GM20000 (cell line): ENCODE measurements at regions not wholly inside any gene's neighbourhood (a gene's known extent, or its start where the extent isn't known, plus 50 kb on each side); places are given as distances from the start of the nearest gene placed in this dataset.

Experiments
- DNase-seq: peaks from one replicate; pipeline ENCODE4 v3.0.0; 2012; ENCODE audit warnings: low spot score
- CTCF ChIP-seq: IDR thresholded peaks from 2 replicates; pipeline ENCODE4 v1.5.1; 2012; ENCODE audit warnings: mild to moderate bottlenecking, control low read depth; ENCODE audit errors: extremely low read depth, missing control alignments

GRCh38 chr6:15145821-15146220 lies 100.0 kb upstream of the JARID2 start:
- no peak for TF ChIP-seq CTCF
- no peak for DNase-seq

- no peak for TF ChIP-seq CTCF
- no peak for DNase-seq
Observed at GRCh38 chr6:15147827-15148226, 98.0 kb upstream of the JARID2 start.

- DNase-seq = no peak
- TF ChIP-seq CTCF = no peak
Observed at GRCh38 chr6:15148356-15148946, 97.4 kb upstream of the JARID2 start.

- no peak for TF ChIP-seq CTCF
- no peak for DNase-seq
Observed at GRCh38 chr6:15150207-15150606, 95.7 kb upstream of the JARID2 start.

GRCh38 chr6:15152700-15153099 lies 93.2 kb upstream of the JARID2 start:
- DNase-seq = no peak

GRCh38 chr6:15153191-15153590 lies 92.7 kb upstream of the JARID2 start:
- no peak for TF ChIP-seq CTCF
- DNase-seq = no peak

More at GRCh38 chr6:15152700-15153099, 93.2 kb upstream of the JARID2 start:
- no peak for TF ChIP-seq CTCF

GRCh38 chr6:15157479-15157878 lies 88.4 kb upstream of the JARID2 start:
- no peak for DNase-seq
- TF ChIP-seq CTCF = no peak
